ENCODE measurements at regions not wholly inside any gene's neighbourhood (a gene's known extent, or its start where the extent isn't known, plus 50 kb on each side); places are given as distances from the start of the nearest gene placed in this dataset.
A peak's percentile ranks its signal among the peaks of the same experiment; 100 is the strongest.

GRCh38 chr14:97198813-97199212, 401.6 kb downstream of the VRK1 start:
- peaks cover 4% of the 10 kb centered on the region for H3K36me3 Mint-ChIP-seq
- ATAC-seq (no peak), DNase-seq (ENCODE audit: low spot score) (no peak)
- POLR2A ChIA-PET = no interaction called here
- H3K4me3 Mint-ChIP-seq = no peak overlapping the region
- H3K4me1 Mint-ChIP-seq = no peaks in the 10 kb centered on the region
- peaks cover 30% of the 10 kb centered on the region for H3K9me3 Mint-ChIP-seq
- no peak for TF ChIP-seq ZNF281 (CRISPR knock-in tag; IDR thresholded peaks at IDR 0.05)
- TF ChIP-seq MYBL2 (CRISPR knock-in tag; IDR thresholded peaks at IDR 0.05) = no peak
- no peak for TF ChIP-seq NFATC4 (CRISPR knock-in tag; IDR thresholded peaks at IDR 0.05)
- TF ChIP-seq ZNF232 (CRISPR knock-in tag; IDR thresholded peaks at IDR 0.05) = no peak
- no peak for TF ChIP-seq STAT6 (CRISPR knock-in tag; conservative IDR thresholded peaks at IDR 0.05; ENCODE audit: low read depth)
- TF ChIP-seq AR (CRISPR knock-in tag; IDR thresholded peaks at IDR 0.05) = no peak
- no peak for TF ChIP-seq TEAD4 (CRISPR knock-in tag; IDR thresholded peaks at IDR 0.05)
- peak; percentile 53 for TF ChIP-seq USF2 (CRISPR knock-in tag; IDR thresholded peaks at IDR 0.05)
- peak; percentile 70 for TF ChIP-seq NFYB (CRISPR knock-in tag; conservative IDR thresholded peaks at IDR 0.05; ENCODE audit: low read depth)
- no peak for TF ChIP-seq CTCF (IDR thresholded peaks at IDR 0.05)
- TF ChIP-seq PREB (CRISPR knock-in tag; IDR thresholded peaks at IDR 0.05; ENCODE audit: borderline replicate concordance) = no peak
- CTCF ChIA-PET = no interaction called here
- H3K27me3 Mint-ChIP-seq (ENCODE audit: low read depth) = no peaks in the 10 kb centered on the region
- no peak overlapping the region for H3K27ac Mint-ChIP-seq

GRCh38 chr14:97200245-97200644, 403.1 kb downstream of the VRK1 start:
- Mint-ChIP-seq H3K27ac (no peak overlapping the region), H3K4me3 (no peak overlapping the region), H3K36me3 (peaks cover 4% of the 10 kb centered on the region; the same call in 1 of the 2 replicates), H3K9me3 (peaks cover 26% of the 10 kb centered on the region), H3K27me3 (ENCODE audit: low read depth) (no peaks in the 10 kb centered on the region), H3K4me1 (peaks cover 3% of the 10 kb centered on the region; the same call in 1 of the 2 replicates)
- no peak for DNase-seq (ENCODE audit: low spot score)
- ChIA-PET CTCF (no interaction called here), POLR2A (no interaction called here)
- ATAC-seq = no peak
- no peak for TF ChIP-seq CREB1 (CRISPR knock-in tag; IDR thresholded peaks at IDR 0.05)
- no peak for TF ChIP-seq ZNF219 (CRISPR knock-in tag; IDR thresholded peaks at IDR 0.05; ENCODE audit: borderline replicate concordance)
- no peak for TF ChIP-seq ZNF512 (CRISPR knock-in tag; IDR thresholded peaks at IDR 0.05; ENCODE audit: borderline replicate concordance)
- TF ChIP-seq ZNF281 (CRISPR knock-in tag; IDR thresholded peaks at IDR 0.05) = no peak
- no peak for TF ChIP-seq ATF3 (CRISPR knock-in tag; conservative IDR thresholded peaks at IDR 0.05)
- no peak for TF ChIP-seq ZNF423 (CRISPR knock-in tag; IDR thresholded peaks at IDR 0.05)

Measured in WTC11 (cell line).